Type B pancreatic cell (in vitro differentiated cells): ENCODE measurements at regions not wholly inside any gene's neighbourhood (a gene's known extent, or its start where the extent isn't known, plus 50 kb on each side); places are given as distances from the start of the nearest gene placed in this dataset.

Source experiments
- DNase-seq: peaks from one replicate; pipeline ENCODE4 v3.0.0; 2021; ENCODE audit warnings: mixed read lengths; ENCODE audit not compliant: unreplicated experiment; ENCODE audit errors: extremely low spot score
- H3K27ac Mint-ChIP-seq: 2 replicates; pipeline ENCODE4 v1.8.0; 2021; ENCODE audit warnings: mild to moderate bottlenecking, mixed read lengths
- H3K27me3 Mint-ChIP-seq: 2 replicates; pipeline ENCODE4 v1.8.0; 2021; ENCODE audit warnings: mixed read lengths
- H3K36me3 Mint-ChIP-seq: 2 replicates; pipeline ENCODE4 v1.8.0; 2021; ENCODE audit warnings: mixed read lengths
- H3K4me1 Mint-ChIP-seq: one replicate; pipeline ENCODE4 v1.8.0; 2021; ENCODE audit warnings: mixed read lengths; ENCODE audit not compliant: unreplicated experiment
- H3K4me3 Mint-ChIP-seq: 2 replicates; pipeline ENCODE4 v1.8.0; 2021; ENCODE audit warnings: mild to moderate bottlenecking, mixed read lengths
- H3K9me3 Mint-ChIP-seq: 2 replicates; pipeline ENCODE4 v1.8.0; 2021; ENCODE audit warnings: mixed read lengths
- CTCF ChIP-seq: fragments of 200-600 bp; sonication (generic); conservative IDR thresholded peaks from 2 replicates; pipeline ENCODE4 v1.5.0; 2021; ENCODE audit warnings: antibody characterized with exemption, mild to moderate bottlenecking

DNA sequence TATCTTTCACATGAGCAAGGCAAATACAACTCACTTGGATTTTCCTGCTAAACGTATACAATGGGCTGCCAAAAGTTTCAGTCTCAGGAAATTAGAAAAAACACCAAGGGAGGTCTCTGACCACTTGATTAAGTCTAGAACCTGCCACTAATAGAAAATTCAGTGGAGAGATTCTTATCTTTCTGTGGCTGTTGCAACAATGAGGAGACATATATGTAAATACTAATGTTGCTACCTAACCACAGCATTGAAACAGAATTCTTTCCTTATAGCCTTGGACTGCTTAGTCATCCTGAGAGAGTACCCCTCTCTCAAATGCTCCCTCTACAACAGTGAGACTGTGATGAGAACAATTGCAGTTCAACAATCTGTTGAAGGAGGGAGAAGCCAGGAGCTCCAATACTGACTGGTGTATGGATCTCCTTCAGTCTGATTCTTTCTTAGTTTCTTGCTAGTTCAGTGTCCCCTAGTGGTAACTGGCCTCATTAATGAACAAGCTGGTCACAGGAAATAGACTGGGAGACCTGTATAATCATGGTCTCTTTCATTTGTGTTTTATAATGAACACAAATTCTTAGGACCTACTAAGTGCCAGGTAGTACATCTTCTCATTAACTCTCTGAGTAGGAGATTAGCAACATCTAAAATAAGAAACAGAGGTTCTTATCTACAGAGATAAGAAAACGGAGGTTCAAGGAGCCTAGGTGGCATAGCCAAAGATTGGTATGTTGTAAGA is 164.5 kb downstream of the SLC38A4 start:
- H3K27ac Mint-ChIP-seq = peak overlapping the region; percentile 51
- DNase-seq = no peak
- peak overlapping the region; percentile 21 for H3K4me3 Mint-ChIP-seq
- peak; percentile 79 for TF ChIP-seq CTCF
- no peaks in the 10 kb centered on the region for H3K9me3 Mint-ChIP-seq
- H3K27me3 Mint-ChIP-seq = no peaks in the 10 kb centered on the region
- peaks cover 54% of the 10 kb centered on the region for H3K4me1 Mint-ChIP-seq
- H3K36me3 Mint-ChIP-seq = no peaks in the 10 kb centered on the region

GRCh38 chr12:46660719-46661109 is 165.1 kb downstream of the SLC38A4 start:
- Mint-ChIP-seq H3K4me1 (peaks cover 53% of the 10 kb centered on the region), H3K27me3 (no peaks in the 10 kb centered on the region), H3K9me3 (no peaks in the 10 kb centered on the region), H3K36me3 (no peaks in the 10 kb centered on the region), H3K27ac (peak overlapping the region; percentile 51), H3K4me3 (no peak overlapping the region)
- TF ChIP-seq CTCF = no peak
- DNase-seq = no peak

- no peaks in the 10 kb centered on the region for H3K27me3 Mint-ChIP-seq
- peaks cover 49% of the 10 kb centered on the region for H3K4me1 Mint-ChIP-seq
- TF ChIP-seq CTCF = no peak
- no peaks in the 10 kb centered on the region for H3K9me3 Mint-ChIP-seq
- H3K36me3 Mint-ChIP-seq = no peaks in the 10 kb centered on the region
- H3K27ac Mint-ChIP-seq = peak overlapping the region; percentile 51
- no peak overlapping the region for H3K4me3 Mint-ChIP-seq
- no peak for DNase-seq
Observed at GRCh38 chr12:46660276-46660675, 165.5 kb downstream of the SLC38A4 start.

DNA sequence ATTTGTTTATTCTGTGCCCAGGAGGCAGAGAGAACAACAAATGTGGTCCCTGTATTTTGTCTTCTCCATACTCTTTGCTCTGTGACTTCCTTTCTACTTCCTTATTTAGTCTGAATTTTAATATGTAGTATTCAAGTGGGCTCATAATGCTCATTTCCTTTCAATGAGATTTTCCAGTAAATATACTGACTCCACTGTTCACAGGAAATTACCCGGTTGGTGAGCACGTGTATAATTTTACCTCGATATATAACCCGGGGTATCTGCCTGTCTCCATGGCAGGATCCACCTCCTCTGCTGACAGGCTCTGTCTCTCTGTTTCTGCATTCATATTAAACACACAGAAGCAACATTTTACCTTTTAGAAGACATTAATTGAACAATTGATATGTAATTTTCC is 166.0 kb downstream of the SLC38A4 start:
- no peak for DNase-seq
- TF ChIP-seq CTCF = no peak
- H3K4me3 Mint-ChIP-seq = no peak overlapping the region
- H3K27me3 Mint-ChIP-seq = no peaks in the 10 kb centered on the region
- H3K4me1 Mint-ChIP-seq = peaks cover 45% of the 10 kb centered on the region
- no peaks in the 10 kb centered on the region for H3K9me3 Mint-ChIP-seq
- H3K27ac Mint-ChIP-seq = peak overlapping the region; percentile 51
- H3K36me3 Mint-ChIP-seq = no peaks in the 10 kb centered on the region

GRCh38 chr12:46659032-46659650 is 166.7 kb downstream of the SLC38A4 start:
- Mint-ChIP-seq H3K4me3 (peak overlapping the region; percentile 15), H3K36me3 (peaks cover 4% of the 10 kb centered on the region), H3K27ac (peak overlapping the region; percentile 0), H3K9me3 (no peaks in the 10 kb centered on the region), H3K4me1 (peaks cover 41% of the 10 kb centered on the region), H3K27me3 (no peaks in the 10 kb centered on the region)
- no peak for DNase-seq
- no peak for TF ChIP-seq CTCF
